HG02970 (cell line): ENCODE measurements at regions not wholly inside any gene's neighbourhood (a gene's known extent, or its start where the extent isn't known, plus 50 kb on each side); places are given as distances from the start of the nearest gene placed in this dataset.

Experiments
- ATAC-seq: cut with Tn5 transposase; IDR thresholded peaks from one replicate; pipeline ENCODE4 v1.9.1; 2021; ENCODE audit warnings: mild to moderate bottlenecking, moderate library complexity, moderate number of reproducible peaks; ENCODE audit not compliant: unreplicated experiment, low FRiP score

DNA sequence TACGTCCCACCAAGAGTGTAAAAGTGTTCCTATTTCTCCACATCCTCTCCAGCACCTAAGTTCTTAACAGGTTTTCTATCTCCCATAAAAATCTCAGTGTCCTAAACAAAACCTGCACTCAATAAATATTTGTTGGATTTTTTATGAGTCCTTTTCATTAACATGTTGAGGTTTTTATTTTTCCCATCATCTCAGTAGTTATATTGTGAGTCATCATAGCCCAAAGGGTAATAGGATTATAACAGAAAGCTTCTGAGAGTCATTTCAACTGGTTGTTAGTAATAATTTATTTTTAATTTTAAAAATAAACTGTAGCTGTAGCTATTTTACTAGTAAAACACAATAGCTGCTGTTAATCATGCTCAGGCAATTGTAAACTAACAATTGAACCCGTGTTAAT is 331.6 kb upstream of the SLC30A5 start:
- ATAC-seq, result no peak

DNA sequence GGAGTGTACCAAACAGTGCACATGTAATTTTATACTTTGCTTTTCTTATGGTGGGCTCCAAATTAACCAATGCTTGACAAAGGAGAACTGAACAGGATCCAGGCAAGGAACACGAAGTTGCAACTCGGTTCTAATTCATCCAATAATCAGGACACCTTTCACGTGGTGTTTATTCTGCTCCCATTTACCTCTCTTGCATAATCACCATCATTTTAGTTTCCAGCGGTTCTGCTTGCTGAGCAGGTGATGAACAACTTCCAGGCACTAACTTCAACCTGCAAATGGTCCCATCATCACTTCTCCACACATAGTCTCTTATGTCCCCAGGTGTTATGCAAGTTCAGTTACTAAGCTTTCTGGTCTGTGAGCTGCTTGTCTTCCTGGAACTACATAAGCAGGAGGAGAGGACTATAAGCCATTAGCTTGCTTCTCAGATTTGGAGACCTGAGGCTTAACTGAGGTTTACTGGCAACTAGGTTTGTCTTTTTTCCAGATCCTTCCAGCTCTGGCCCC is 326.8 kb upstream of the SLC30A5 start:
- ATAC-seq, result no peak

DNA sequence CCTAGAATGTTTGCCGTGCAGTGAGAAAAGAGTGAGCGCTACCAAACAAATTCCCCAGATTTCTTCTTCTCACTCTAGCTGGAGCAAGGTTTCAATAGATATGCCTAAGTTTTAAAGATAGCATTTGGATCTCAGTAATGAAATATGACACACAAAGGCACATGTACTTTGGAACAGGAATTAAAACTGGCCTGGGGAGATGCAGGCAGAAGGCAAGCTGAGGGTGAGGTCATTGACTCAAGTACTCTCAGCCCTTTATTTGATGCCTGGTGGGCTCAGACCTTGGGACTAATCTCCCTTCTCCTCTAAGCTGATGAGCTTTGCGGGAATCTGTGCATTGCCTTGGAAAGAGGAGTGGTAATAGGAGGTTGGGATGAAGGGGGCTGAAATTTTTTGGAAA is 323.3 kb upstream of the SLC30A5 start:
- ATAC-seq, result no peak

DNA sequence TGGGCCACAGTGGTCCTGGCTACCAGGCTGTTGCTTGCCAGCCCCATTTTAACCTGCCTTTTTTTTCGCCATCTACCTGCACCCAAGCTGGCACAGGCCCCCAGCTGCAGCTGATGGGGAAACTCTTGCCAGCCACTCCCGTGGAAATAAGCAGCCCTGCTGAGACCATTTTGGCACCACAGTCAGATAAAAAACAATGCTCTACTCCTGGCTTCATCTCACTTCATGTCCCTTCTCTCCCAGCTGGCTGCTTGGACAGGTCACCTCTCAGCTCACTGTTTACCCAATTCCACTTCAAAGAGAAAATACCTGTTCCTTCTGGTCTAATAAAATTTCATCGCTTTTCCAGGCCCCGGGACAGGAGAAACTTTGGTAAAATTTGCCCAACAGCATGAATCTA is 322.6 kb upstream of the SLC30A5 start:
- ATAC-seq, result no peak

DNA sequence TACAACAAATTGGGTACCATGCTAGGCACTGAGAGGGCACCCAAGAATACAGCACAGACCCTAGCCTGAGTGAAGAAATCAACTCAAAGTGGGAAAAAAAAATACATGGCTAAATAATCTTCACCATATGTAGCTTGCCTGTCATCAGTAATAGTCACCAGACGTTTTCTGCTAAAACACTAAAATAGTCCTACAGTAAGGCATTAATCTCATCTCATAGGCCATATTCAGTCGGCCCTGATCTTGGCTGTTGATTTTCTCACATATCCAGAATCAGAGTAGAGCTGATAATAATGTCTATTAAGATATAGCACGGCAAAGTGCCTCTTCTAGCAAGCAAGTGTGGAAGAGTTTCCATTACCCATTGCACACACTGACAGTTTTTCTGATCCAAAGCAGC is 322.1 kb upstream of the SLC30A5 start:
- no peak for ATAC-seq

DNA sequence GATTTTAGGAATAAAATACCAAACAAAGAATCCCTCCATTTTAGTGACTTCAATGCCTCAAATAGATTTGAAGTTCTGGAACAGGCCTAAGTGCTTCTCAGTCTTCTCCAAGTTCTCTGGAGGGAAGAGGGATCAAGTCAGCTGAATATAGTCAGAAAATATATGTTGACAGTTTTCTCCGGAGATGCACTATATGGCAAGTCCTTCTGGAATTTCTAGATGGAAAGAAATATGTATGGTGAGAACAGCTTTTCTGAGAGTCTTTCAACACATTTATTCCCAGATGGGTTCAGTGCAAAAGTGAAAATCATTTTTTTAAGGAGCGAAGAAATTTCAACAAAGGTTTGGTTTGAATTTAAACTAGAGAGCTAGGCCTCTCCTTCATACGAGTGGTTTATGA is 317.4 kb upstream of the SLC30A5 start:
- no peak for ATAC-seq

DNA sequence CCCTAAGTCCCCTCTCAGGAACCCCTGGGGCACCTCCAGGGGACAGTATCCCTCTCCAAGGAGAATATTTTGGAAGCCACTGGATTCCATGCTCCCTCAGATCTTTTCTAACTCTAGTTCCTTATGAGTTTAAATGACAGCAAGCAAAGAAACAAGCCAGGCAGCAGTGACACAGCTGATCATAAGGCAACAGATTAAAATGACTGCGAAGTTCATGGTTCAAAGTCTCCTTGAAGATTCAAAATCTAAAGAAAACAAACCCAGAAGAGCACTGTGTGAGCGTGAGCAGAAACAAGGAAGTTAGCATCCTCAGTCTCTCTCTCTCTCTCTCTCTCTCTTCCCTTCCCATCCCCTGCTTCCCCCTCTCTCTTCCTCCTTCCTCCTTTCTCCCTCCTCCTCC is 316.7 kb upstream of the SLC30A5 start:
- ATAC-seq, result no peak

DNA sequence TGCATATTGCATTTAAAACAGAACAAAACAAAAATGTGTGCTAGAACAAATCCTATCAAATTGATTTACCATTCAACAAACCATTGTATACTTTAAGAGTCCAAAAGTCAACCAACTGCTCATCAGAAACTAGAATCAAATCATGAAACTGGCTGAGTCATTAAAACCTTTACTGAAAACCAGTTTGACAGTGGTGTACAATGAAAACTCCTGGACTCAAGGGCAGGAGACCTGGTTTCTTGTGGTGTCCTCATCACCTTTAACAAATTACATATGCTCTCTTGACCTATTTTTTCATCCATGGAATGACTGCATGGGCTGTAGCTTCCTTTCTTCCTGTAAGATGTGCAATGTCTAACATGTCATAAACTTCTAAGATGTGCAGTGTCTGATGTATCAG is 315.3 kb upstream of the SLC30A5 start:
- no peak for ATAC-seq

DNA sequence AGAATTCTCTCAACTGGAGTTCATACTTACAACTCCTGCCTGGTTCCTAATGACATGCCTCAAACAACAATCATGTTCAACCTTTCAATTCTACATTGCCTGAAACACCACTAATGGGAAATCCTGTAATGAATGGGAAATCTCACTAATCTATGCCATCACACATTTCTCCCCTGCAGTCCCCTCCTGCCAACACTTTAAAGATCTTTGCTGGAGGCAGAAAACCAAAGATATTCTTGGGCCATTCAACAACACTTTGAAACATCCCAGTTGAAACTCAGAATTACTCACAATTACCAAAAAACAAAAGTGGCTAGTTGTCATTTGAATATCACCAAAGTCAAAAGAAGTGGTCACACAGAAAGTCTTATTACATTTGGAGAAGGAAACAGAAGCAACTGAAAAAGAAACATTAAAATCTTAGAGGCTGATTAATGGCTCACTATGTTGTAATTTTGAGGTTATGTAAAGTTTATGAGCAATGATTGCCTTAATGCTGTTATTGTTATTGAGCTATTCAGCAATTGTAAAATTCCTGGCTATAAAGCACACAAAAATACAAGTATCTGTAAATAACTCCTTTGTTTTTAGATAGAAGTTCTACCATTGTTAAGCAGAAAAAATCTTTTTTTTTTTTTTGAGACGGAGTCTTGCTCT is 313.4 kb upstream of the SLC30A5 start:
- ATAC-seq, result no peak

DNA sequence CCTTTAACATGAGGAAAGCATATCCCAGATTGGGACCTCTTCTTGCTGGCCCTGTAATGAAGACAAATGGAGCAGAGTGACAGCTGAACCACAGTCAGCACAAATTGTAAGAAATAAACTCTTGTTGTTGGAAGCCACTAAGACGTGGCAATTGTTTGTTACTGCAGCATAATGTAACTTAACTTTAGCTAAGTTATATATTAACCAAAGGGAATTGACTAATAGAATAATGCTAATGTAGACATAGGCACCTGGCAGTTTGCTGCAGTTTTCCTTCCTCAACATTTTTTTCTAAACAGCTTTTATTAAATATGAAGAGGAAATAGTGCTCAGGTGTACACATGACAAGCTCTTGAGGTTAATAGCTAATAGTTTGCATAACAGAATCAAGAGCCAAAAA is 300.7 kb upstream of the SLC30A5 start:
- ATAC-seq, result no peak

DNA sequence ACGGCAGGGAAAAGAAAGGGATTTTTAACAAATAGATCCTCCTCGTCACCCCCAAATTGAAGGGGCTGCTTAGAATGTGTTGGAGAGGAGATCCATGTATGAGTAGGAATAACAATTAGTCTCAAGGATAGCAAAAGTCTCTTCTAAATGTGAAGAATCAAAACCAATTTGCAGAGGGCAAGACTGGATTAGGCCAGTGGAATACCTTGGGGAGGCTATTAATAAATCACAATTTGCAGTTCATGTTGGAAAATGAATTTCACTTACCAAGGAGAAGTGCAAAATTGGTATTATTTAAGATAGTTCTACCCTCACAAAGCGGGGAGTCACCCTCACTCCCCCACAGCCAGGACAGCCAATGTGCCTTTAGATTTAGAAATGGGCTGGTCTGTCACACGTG is 299.8 kb upstream of the SLC30A5 start:
- ATAC-seq, result no peak

DNA sequence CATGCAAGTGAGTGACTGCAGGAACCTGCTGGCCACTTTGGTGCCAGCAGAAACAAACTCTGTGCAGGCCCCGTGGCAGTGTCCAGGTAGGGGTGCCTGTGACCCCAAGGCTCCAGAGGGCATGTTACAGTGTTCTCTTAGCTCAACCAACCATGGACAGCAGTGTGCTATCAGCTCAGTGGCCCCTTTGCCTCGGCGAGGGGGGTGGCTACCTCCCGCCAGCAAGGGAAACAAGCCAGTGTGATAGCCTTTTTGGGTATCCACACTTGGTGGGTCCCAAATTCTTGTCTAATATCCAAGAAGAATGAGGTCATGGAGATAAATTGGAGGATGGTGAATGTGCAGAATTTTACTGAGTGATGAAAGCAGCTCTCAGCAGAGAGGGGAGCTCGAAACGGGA is 298.6 kb upstream of the SLC30A5 start:
- ATAC-seq, result no peak

DNA sequence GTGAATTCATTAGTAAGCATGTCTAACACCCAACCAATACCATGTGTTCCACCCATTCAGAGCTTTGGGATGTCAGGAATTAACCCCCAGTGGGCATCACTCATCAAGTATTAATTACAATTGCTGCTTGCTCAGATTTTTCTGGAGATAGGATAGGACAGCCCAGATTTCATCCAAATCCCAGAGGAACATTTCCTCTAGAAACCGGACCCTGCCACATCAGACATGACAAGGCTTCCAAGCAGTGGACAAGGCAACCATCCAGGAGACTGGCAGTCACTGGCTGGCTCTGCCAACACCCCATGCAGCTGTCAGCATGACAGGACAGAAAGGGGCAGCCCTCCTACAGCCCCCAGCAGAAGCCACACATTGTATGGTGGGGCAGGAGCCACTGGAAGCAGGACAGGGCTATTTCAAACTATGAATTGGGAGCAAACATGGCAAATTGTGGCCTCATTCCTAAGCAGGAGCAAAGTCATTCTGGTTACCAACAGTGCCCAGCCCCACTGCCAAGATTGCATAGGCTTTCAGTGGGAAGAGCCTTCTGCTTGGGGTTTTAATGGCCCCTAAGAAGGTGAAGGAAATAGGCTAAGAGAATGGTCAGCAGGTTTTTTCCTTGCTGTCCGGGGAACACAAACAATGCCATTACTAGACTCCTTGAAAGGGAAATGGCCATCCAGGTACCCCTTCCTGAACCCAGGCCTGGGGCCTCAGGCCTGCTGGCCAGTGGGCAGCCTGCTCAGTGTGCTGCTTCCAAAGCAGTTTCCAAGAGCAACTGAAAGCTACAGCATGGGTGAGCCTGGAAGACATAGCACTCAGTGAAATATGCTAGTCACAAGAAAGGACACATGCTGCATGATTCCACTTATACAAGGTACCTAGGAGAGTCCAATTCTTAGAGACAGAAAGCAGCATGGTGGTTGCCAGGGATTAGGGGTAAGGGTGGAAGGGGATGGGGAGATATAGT is 294.7 kb upstream of the SLC30A5 start:
- ATAC-seq, result no peak

DNA sequence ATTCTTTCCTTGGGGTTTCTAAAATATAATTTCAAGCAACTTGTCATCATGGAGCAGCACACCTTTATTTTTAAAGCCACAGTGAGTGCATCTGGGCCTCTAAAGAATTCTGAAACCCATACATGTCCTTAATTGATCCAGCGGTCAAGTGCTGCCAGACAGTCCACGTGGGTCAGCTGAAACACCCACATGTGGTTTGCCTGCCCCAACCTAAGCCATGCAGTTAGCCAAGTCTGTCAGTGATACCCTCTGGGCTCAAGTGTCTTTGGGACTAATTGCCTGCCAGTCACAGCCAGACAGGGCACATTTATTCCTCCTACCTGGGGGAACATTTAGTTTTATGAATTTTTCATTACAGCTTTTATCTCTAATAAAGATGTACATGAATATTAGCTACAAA is 291.4 kb upstream of the SLC30A5 start:
- ATAC-seq, result no peak

DNA sequence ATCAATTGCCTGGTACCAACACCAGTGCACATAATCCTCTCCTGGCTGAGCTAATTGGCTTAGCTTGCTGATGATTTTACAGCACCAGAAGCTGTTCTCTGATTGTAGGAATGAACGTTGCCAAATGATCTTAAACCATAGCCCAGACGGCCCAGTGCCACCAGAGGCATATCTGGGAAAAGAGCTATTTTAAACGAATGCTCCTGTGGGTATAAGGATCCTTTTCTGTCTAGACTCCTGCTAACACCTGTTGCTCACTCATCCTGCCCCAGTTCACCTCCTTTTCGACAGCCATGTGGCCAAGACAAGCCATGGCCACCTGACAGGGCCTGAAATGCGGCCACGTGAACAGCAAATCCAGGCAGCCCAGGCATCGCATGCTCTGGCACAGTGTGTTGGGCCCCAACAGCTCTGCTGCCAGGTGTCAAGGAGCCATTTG is 289.9 kb upstream of the SLC30A5 start:
- ATAC-seq, result no peak

DNA sequence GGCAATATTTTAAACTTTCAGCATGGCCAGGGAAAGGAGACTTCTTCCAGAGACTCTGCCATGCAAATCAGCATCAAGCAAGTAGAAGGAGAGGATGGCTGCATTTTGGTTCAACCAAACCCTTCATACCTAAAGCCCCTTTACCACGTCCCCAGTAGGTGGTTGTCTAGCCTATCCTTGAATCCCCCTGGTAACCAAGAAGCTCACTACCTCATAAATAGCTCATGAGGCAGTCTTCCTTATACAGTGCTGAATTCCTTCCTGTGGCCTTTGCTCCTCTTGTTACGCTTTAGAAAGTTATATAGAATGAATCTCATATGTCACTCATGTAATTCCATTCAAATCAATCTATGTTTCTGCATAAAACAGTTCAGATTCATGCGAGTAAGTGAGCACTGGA is 289.5 kb upstream of the SLC30A5 start:
- ATAC-seq, result no peak

DNA sequence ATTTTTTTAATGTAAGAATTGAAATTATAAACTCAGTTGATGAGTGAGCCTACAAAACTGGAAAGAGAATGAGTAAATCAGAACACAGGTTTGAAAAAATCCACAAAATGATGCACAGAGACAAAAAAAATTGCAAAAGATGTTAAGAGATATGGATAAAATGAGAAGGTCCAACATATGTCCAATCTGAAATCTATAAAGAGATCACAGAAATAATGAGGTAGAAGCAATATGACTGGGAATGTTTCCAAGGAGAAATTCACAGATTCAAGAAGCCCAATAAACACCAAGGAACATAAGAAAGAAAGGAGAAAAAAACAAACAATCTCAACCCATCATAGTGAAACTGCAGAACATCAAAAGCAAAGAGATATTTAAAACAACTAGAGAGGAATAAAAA is 288.4 kb upstream of the SLC30A5 start:
- ATAC-seq, result no peak

DNA sequence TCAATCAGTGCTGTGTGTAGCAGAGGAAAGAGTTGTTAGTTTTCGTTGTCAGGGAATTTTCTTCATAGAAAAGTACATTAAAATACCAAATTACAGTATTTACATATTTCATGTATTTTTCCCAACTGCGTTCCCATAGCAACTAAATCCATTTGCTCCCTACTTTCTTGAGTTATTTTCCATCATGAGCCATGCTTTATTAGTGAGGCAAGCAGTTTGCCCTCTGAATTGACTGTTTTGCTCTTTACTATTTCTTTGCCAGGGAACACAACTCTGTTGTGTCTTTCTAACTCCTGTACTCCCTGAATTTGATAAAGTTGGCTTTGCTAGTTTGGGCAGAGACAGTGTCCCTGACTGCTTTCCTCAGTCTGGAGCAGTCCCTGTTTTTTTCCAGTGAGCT is 276.2 kb upstream of the SLC30A5 start:
- no peak for ATAC-seq

DNA sequence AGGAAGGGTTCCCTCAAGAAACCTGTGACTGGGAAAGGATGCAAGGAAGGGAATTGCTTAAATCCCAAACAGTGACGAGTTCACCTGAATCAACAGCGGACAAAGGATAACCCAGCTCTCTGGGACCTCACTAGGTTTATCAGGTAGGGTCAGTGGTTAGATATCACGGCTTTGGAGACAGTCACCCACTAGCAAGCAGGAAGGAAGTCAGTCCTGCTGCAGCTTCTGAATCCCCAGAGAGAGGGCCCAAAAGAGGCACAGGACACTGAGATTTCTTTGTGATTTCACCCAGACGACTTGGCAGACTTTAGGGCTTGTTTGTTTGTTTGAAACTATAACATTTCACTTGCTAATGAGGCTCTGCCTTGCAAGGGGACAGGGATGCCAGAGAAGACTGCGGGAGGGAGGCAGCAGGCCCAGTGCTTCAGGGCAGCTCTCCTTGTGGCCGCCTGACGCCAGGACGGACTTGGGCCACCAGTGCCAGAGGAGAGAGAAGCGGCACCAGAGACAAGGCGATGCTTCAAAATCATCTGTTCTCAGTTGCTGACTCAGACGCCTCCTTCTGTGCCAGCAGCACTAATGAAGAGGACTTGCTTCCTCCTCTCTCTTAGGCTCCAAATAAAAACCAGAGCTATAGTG is 275.6 kb upstream of the SLC30A5 start:
- no peak for ATAC-seq

DNA sequence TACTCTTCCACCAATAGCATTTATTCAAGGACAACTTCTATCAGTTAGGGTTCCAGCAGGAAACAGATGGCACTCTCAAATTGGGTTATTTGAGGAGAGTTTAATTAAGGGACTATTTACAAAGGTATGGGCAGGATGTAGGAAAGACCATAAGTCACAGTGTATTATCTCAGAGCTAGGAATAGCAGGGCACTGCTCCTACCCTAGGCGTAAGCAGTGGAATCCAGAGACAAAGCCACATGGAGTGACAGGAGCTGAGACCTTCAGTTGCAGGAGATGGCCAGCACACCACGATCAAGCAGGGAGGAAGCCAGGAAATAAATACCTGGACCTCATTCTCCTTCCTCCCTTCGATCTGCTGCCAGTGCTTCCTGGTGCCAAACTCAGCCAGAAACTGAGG is 274.9 kb upstream of the SLC30A5 start:
- ATAC-seq, result no peak

DNA sequence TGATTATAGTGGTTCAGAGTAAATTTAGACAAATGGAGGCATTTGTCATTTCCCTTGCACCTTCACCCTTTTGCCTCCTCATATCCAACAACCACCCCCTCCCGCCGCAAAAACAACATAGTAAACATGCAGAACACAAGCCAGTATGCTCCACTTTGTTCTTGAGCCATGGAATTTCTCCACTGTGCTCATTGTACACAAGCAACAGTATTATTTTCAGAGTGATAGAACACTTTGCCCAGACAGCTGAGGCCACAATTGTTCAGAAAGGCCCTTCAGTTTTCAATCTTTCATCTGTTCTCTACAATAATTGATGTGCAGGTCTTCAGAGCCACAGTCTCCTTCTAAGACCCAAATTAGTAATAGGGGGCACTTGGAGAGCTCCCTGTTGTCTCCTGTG is 272.8 kb upstream of the SLC30A5 start:
- ATAC-seq, result no peak
